Cerebellar nuclear complex (tissue), 1 donor: ENCODE measurements at regions not wholly inside any gene's neighbourhood (a gene's known extent, or its start where the extent isn't known, plus 50 kb on each side); places are given as distances from the start of the nearest gene placed in this dataset.

Experiments
- DNase-seq, 2 experiments: peaks; one replicate each; lab custom pipeline; 2025; lab: John Stamatoyannopoulos, UW

DNA sequence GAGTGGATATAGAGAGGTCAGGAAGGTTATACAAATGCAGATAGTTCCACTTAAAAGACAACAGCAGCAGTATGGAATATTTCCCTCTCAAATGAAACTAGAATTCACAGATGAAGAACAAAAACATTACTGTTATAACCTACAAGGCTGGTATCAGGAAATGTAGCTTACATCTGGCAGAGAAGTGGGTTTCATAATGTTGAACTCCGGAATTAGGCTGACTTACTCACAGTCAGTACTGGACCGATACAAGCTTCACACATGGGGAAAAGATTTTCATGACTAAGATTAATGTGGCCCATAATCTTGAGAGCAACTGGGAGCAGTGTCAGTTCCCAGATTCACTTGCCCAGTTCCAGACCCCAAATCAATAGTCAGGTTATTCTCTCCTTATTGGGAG, 353.9 kb downstream of the DUSP6 start:
- DNase-seq = no peak

DNA sequence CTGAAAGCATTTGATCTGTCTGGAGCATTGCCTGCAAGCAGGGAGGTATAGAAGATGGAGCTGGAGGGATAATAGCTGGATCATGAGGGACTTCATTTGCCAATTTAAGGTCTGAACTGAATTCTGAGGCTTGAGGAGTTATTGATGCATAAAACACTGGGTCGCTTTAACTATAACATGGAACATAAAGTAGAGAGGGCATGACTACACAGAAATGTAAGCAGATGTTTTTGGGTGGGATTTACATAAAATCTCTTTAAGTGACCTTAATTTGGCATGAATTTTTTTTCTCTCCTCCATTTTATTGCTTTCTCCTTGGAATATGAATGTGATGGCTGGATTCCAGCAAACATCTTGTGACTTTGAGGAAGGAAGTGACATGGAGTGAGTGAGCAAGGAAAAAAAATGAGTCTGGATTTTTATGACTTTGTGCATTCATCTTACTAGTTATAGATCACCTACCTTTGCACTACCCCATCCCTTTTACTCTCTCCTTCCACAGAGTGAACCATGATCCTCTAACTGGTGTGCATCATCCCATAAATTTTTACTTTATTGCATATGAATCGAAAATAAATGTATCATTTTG, 356.0 kb downstream of the DUSP6 start:
- no peak for DNase-seq

DNA sequence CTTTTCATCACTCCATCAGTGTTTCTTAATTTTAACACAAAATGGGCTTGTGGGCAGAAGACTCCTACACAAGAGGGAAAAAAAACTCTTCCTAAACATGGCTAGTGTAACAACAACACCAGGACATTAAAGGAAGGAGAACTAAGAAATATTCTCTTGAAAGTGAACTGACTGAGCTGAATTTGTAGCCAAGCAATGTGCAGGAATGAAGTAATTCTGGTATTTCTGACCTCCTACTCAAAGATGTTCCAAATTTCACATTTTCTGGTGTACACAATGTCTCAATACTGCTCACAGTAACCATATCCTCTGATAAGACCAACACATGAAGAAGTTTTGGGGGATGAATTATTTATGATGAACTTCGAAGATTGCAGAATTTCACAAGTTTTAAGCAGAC, 357.3 kb downstream of the DUSP6 start:
- DNase-seq = no peak

DNA sequence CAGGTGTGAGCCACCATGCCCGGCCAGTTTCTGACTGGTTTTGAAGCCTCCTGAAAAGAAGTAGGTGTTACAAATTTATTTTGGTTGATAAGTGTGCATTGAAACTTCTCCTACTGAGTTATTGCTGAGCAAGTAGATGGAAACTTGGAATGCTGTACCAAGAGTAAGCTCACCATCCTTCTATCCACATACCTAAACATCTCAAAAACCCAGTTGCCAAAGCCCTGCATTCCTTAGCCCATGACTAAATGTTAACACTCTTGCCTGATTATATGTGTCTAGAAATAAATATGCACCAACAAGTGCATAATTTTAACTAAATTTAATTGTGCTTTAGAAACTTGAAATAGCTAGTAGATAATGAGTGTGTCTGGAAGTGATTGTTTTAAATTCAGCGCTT, 357.8 kb downstream of the DUSP6 start:
- no peak for DNase-seq

- DNase-seq = no peak
Measured at GRCh38 chr12:88993651-88994050, 358.6 kb downstream of the DUSP6 start.

GRCh38 chr12:88986056-88986455, 366.2 kb downstream of the DUSP6 start:
- DNase-seq = no peak

- no peak for DNase-seq
Measured at GRCh38 chr12:88985631-88986030, 366.7 kb downstream of the DUSP6 start.

DNA sequence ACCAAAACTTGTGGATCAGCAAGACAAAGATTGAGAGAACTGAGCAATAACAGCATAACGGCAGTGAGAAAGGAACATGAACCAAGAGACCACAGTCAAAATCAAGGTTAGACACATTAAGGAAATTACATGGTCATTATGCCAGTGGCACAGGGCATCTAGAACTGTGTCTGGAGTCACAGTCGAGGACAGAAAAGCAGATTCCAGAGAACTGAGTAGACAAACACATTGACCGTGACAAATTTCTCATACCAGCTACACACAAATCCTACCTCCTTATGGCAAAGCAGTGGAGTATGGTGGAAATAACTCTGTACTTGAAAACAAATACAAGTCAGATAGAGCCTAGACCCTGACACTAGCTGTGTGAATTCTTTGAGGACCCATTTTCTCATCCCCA, 367.3 kb downstream of the DUSP6 start:
- no peak for DNase-seq

GRCh38 chr12:88982694-88983093, 369.6 kb downstream of the DUSP6 start:
- DNase-seq = no peak

GRCh38 chr12:88977115-88977514, 375.2 kb downstream of the DUSP6 start:
- no peak for DNase-seq

DNA sequence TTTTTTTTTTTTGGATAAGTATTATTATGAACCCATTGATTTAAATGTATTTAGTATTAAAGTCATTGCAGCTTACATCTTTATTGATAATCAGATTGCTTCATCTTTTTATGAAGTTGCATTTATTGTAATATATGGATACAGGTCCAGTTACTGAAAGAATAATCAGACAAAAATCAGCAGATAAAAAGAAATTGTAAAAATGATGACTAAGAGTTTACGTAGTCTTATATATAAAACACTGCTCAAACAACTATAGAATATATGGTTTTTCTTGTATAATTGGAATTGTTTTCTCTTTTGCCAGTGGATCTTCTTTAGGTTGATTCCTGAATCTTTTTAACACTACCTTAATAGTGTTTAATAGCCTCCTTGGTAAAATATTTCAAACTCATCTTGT, 378.3 kb downstream of the DUSP6 start:
- DNase-seq = no peak

- no peak for DNase-seq
Measured at GRCh38 chr12:88970740-88971139, 381.6 kb downstream of the DUSP6 start.

GRCh38 chr12:88969127-88969526, 383.2 kb downstream of the DUSP6 start:
- DNase-seq = no peak

DNA sequence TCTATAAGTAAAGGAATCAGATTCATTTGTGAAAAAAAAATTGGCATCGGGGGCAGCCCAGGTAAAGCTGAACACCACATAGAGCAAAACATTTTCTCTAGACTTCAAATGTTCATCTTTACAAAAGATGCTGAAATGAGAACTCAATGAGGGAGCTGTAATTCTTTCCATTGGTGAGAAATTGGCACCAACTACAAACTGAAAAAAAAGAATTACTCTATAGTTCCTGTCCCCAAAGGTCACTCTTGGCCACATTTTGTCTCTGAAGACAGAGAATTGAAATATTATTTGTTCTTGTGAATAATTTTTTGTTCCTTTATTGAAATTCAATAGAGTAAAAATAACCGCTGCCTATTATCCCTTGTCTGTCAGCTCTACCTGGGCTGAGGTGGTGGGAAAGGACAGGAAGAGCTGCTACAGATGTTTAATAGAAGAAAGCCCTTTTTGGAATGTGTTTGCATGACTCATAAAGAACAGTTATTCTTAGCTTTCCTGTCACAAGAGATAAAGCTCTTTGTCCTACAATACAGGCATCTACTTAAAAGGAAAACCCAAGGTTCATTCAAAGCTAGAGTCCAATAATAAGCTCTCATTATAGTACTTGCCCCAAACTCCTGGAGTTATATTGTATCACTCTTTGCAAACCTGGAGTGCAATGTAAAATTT, 380.1 kb upstream of the KITLG start:
- no peak for DNase-seq

DNA sequence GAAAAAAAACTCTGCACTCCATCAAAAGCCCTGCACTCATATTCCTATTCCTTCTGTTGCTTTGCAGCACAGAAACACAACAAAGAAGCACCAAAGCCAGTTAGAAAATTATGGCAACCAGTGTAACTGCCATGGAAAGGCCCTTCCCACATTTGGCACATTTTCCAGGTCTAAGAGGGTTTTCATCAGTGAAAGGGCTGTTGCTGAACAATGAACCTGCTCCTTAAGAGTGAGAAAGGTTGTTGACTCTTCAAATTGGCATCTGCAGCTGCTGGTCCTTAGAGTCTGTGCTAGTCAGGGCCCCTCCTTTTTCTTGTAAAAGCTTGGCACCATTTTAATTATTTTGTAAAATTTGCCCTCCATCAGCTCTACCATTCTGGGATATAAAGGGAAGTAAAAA, 378.7 kb upstream of the KITLG start:
- no peak for DNase-seq

GRCh38 chr12:88958153-88958552, 377.9 kb upstream of the KITLG start:
- no peak for DNase-seq

- DNase-seq = no peak
Measured at GRCh38 chr12:88957358-88957757, 377.1 kb upstream of the KITLG start.

DNA sequence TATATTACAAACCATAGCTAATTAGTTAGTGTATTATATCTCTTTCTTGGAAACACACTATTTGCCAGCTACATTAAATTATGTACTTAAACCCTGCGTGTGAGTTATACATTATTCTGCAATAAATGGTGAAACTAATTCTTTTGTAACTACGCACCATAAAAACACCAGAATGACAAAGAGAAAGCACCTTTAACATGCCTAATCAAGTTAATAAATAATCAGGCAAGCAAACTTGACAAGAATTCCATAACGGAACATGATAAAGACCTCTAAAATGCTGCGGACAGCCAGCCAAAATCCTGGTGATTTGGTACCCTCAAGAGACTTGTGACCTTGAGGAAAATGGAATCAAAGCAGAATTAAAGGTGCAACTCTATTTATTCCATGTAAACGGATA, 375.3 kb upstream of the KITLG start:
- DNase-seq = no peak

GRCh38 chr12:88953029-88953586, 372.8 kb upstream of the KITLG start:
- no peak for DNase-seq

GRCh38 chr12:88952562-88952942, 372.3 kb upstream of the KITLG start:
- DNase-seq = no peak

DNA sequence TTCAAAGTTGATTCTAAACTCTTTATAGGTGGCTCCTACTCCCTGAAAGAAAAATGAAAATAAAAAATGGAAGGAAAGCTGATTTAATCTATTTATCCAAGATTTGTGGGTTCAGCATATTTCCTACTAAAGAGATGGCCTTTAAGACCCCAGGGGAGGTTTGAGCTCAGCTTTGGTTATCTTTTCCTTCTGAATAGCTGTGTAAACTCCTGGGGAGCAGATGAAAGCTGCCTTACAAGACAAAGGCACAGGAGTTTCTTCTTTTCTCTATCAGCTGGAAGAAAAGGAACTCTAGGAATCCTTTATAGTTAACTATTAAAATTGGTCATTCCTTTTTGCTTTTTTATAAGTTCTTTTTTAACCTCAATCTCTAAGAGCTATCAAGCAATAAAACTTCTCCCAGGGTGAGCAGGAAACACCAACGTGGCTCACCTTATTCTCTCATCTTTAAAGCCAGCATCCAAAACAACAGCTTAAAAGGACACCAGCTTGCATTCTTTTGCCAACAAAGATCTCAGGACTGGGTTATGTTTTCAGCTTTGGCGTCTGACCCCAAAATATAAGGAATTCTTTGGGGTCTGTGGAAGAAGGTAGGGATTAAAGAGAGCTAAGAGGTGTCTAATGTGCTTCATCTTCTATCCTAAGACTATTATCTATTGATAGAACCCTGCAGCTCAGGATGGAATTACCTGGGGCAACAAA, 371.7 kb upstream of the KITLG start:
- no peak for DNase-seq

DNA sequence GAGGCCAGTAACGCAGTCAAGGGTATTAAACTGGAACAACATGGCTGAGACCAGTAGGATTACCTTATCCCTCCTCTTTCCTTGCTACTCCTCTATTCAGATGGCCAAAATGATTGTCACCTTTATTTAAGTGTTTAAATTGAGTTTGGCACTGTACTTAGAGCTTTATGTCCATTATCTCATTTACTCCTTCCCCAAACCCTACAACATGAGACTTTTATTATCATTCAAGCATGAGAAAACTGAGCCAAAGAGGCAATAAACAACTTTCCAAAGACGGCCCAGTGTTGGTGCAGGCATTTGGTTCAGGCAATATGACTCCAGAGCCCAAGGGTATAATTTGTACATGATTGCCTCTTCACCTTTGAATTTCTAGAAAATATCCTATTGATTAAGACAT, 370.9 kb upstream of the KITLG start:
- DNase-seq = no peak

DNA sequence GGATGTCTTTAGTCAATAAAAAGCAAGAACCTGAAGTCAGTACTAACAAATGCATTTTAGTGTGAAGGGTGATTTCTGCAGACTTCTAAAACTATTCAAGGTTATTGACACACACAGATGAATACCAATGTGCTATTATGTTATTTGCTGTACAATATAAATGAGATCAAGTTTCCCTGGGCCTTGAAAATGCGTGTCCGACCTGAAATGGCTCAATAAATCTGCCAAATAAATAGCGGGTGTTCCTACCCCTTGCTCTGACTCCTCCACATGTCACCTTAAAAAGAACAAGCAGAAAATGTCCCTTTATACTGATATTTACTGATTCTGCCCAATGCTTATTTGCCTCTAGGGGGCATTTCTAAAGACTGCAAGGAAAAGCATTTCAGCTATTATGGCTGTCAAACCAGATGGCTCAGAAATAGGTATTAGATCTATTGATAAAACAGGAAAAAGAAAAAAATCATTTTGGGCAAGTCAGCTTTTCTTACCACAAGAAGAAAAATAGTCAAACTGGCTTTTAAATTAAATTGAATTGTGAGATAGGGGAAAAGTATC, 367.3 kb upstream of the KITLG start:
- no peak for DNase-seq
